HL-60 (cell line): ENCODE measurements at regions not wholly inside any gene's neighbourhood (a gene's known extent, or its start where the extent isn't known, plus 50 kb on each side); places are given as distances from the start of the nearest gene placed in this dataset.

Experiments
- CTCF ChIP-seq: IDR thresholded peaks from one replicate; pipeline ENCODE4 v1.5.1; 2011; ENCODE audit warnings: low read length, control low read depth, inconsistent platforms; ENCODE audit not compliant: insufficient read depth
- GABPA ChIP-seq: IDR thresholded peaks from 2 replicates; pipeline ENCODE4 v1.6.1; 2012; ENCODE audit warnings: low read depth
- POLR2AphosphoS5 ChIP-seq: IDR thresholded peaks from 2 replicates; pipeline ENCODE4 v1.6.1; 2012; ENCODE audit warnings: low read depth
- REST ChIP-seq: IDR thresholded peaks from 2 replicates; pipeline ENCODE4 v1.6.1; 2012; ENCODE audit warnings: low read depth; ENCODE audit not compliant: insufficient replicate concordance
- SPI1 ChIP-seq: IDR thresholded peaks from 2 replicates; pipeline ENCODE4 v1.6.1; 2012; ENCODE audit warnings: low read depth, mild to moderate bottlenecking, borderline replicate concordance

GRCh38 chr12:82176026-82176425 lies 182.2 kb downstream of the CCDC59 start:
- TF ChIP-seq REST (no peak), POLR2AphosphoS5 (no peak), CTCF (no peak), GABPA (no peak), SPI1 (no peak)
